Renal cortex interstitium (tissue), 11 donors: ENCODE measurements at regions not wholly inside any gene's neighbourhood (a gene's known extent, or its start where the extent isn't known, plus 50 kb on each side); places are given as distances from the start of the nearest gene placed in this dataset.

Experiments
- DNase-seq, 11 donors: peaks; one replicate each; pipeline ENCODE4 v3.0.0-alpha.2; 2013; ENCODE audit warnings: low read depth in 9 of 11, low spot score in 4 of 11; ENCODE audit errors: extremely low read depth in 1 of 11

- no peak for DNase-seq
These were observed 57.6 kb upstream of the B3GAT1 start for GRCh38 chr11:134469627-134470026.

DNA sequence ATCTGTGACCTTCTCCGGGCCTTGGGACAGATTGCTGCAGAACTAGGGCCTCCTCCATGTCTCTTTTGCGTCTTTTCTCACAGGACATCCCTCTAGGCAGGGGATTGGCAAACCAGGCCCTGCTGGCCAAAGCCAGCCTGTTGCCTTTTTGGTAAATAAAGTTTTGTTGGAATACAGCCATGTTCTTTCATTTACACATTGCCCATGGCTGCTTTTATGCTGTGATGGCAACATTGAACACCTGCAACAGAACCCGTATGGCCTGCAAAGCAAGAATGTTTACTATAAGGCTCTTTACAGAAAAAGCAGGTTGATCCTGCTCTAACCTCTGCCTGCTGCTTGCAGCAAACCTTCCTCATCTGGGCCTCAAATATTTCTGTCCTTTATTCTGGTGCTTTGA is 56.8 kb upstream of the B3GAT1 start:
- DNase-seq = no peak

GRCh38 chr11:134468081-134468668 is 56.1 kb upstream of the B3GAT1 start:
- no peak for DNase-seq

- no peak for DNase-seq
These were observed 54.8 kb upstream of the B3GAT1 start for GRCh38 chr11:134466610-134467567.

- DNase-seq = no peak
These were observed 54.1 kb upstream of the B3GAT1 start for GRCh38 chr11:134466156-134466555.

DNA sequence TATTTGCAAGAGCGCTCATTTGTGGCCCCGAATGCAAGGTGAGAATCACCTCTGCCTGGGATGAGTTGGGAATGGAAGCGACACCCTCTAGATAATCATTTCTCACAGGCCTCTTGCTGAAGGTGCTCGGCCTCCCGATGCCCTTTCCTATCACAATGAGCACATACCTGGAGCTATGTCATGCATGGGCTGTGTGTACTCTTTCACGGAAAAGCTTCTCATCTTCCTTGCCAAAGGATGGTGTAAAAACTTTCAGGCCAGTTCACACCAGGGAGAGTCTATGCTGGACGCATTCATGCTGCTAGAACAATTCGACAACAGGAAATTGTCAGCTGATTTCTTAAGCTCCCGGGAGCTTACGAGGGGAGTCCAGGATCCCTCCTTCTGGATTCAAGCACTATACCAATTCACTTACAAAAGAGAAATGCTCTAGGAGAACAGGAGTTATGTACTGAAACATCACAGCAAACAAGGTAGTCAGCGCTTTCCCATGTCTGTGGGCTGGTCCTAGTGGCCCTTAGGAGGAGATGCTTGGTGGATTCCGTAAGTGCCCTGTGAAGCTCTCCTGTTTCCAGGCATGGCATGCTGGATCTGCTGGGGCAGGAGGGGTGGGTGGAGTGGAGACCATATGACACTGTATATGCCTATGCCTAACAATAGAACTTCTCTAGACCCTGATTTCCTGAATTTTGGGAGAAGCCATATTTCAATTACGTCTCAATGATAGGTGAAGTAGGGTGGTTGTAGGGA is 53.1 kb upstream of the B3GAT1 start:
- DNase-seq = peak in 1 of 11 donors; percentile 9

DNA sequence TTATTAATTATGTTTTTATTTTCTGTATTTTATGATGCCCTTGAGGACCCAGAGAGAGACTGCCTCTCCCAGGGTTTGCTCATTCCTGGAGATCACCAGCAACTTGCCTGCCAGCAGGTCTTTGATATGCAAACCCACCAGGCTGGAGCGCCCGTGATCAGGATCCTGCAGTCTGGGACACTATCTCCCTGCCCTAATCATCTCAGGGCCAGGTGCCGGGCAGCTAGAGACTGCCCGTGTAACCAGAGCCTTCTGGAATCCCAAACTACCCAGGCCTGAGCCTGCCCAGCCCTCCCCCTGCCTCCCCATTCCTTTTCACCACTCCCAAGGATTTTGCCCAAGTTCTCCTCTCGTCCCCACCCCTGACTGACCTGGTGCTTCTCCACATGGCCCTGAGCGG is 52.2 kb upstream of the B3GAT1 start:
- DNase-seq = no peak

- no peak for DNase-seq
These were observed 51.7 kb upstream of the B3GAT1 start for GRCh38 chr11:134463716-134464115.
